CD4-positive, alpha-beta T cell treated with Interleukin-6 at 100 ng/mL for 8 hours (primary cell): ENCODE measurements at regions not wholly inside any gene's neighbourhood (a gene's known extent, or its start where the extent isn't known, plus 50 kb on each side); places are given as distances from the start of the nearest gene placed in this dataset.

Experiments used
- DNase-seq: peaks from one replicate; pipeline ENCODE4 v3.0.0-alpha.2; 2020; ENCODE audit warnings: mixed read lengths, low spot score

- DNase-seq, result no peak
Observed at GRCh38 chr4:128386761-128387599, 99.4 kb upstream of the PGRMC2 start.

GRCh38 chr4:128385683-128386304, 98.2 kb upstream of the PGRMC2 start:
- DNase-seq, result no peak

- no peak for DNase-seq
Observed at GRCh38 chr4:128384765-128385598, 97.4 kb upstream of the PGRMC2 start.

- no peak for DNase-seq
Observed at GRCh38 chr4:128384091-128384520, 96.5 kb upstream of the PGRMC2 start.

- no peak for DNase-seq
Observed at GRCh38 chr4:128381748-128382559, 94.3 kb upstream of the PGRMC2 start.

GRCh38 chr4:128380306-128380705, 92.7 kb upstream of the PGRMC2 start:
- DNase-seq, result no peak

- no peak for DNase-seq
Observed at GRCh38 chr4:128379860-128380259, 92.2 kb upstream of the PGRMC2 start.

GRCh38 chr4:128378668-128379067, 91.1 kb upstream of the PGRMC2 start:
- no peak for DNase-seq

GRCh38 chr4:128376958-128377357, 89.3 kb upstream of the PGRMC2 start:
- DNase-seq, result no peak

- DNase-seq, result no peak
Observed at GRCh38 chr4:128376303-128376702, 88.7 kb upstream of the PGRMC2 start.

GRCh38 chr4:128373628-128374027, 86.0 kb upstream of the PGRMC2 start:
- no peak for DNase-seq

GRCh38 chr4:128371876-128372275, 84.3 kb upstream of the PGRMC2 start:
- DNase-seq, result no peak

GRCh38 chr4:128371001-128371777, 83.6 kb upstream of the PGRMC2 start:
- no peak for DNase-seq

- no peak for DNase-seq
Observed at GRCh38 chr4:128366212-128366611, 78.6 kb upstream of the PGRMC2 start.

- DNase-seq, result no peak
Observed at GRCh38 chr4:128364565-128364964, 77.0 kb upstream of the PGRMC2 start.

GRCh38 chr4:128363966-128364365, 76.4 kb upstream of the PGRMC2 start:
- DNase-seq, result no peak

GRCh38 chr4:128362760-128363159, 75.1 kb upstream of the PGRMC2 start:
- DNase-seq, result no peak

- DNase-seq, result no peak
Observed at GRCh38 chr4:128359422-128359821, 71.8 kb upstream of the PGRMC2 start.

GRCh38 chr4:128358913-128359279, 71.3 kb upstream of the PGRMC2 start:
- no peak for DNase-seq

- DNase-seq, result no peak
Observed at GRCh38 chr4:128358231-128358912, 70.8 kb upstream of the PGRMC2 start.
